Neural cell (in vitro differentiated cells): ENCODE measurements at regions not wholly inside any gene's neighbourhood (a gene's known extent, or its start where the extent isn't known, plus 50 kb on each side); places are given as distances from the start of the nearest gene placed in this dataset.

Experiments used
- EZH2 ChIP-seq: fragments of 200-600, 300-800 bp; shearing (Covaris generic), sonication (generic); IDR thresholded peaks from 2 replicates; pipeline ENCODE4 v1.6.1; 2014; ENCODE audit warnings: antibody characterized with exemption, low read length, borderline replicate concordance, mild to moderate bottlenecking; ENCODE audit not compliant: insufficient read depth, poor library complexity, severe bottlenecking
- TF ChIP-seq, protein P1 (sequence below): fragments of 450-650 bp; IDR thresholded peaks from 2 replicates; pipeline ENCODE4 v1.5.1; 2014; ENCODE audit warnings: antibody characterized with exemption, mild to moderate bottlenecking, moderate library complexity; ENCODE audit not compliant: poor library complexity, severe bottlenecking
- TF ChIP-seq, protein P2 (sequence below): IDR thresholded peaks from 2 replicates; pipeline ENCODE4 v1.6.1; 2012; ENCODE audit warnings: borderline replicate concordance

DNA sequence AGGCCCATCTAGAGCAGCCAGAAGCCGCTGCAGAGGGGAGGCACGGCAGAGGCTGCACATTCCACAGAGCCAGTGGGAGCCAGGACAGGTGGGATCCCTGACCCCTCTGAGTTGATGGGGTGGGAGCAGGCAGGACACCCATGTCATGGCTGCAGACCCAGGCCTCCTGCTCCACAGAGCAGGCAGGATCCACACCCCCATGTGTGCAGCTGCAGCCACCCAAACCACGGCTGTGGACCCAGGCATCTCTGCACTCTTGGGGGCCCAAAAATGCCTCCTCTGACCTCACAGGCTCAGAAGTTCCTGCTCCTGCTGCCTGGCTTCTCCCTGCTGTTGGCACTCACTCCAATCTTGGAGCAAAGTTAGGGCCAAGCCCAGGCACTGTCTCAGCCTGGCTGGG lies 112.3 kb upstream of the TMEM18 start:
- TF ChIP-seq, protein P1, sequence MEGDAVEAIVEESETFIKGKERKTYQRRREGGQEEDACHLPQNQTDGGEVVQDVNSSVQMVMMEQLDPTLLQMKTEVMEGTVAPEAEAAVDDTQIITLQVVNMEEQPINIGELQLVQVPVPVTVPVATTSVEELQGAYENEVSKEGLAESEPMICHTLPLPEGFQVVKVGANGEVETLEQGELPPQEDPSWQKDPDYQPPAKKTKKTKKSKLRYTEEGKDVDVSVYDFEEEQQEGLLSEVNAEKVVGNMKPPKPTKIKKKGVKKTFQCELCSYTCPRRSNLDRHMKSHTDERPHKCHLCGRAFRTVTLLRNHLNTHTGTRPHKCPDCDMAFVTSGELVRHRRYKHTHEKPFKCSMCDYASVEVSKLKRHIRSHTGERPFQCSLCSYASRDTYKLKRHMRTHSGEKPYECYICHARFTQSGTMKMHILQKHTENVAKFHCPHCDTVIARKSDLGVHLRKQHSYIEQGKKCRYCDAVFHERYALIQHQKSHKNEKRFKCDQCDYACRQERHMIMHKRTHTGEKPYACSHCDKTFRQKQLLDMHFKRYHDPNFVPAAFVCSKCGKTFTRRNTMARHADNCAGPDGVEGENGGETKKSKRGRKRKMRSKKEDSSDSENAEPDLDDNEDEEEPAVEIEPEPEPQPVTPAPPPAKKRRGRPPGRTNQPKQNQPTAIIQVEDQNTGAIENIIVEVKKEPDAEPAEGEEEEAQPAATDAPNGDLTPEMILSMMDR: no peak
- TF ChIP-seq, protein P2, sequence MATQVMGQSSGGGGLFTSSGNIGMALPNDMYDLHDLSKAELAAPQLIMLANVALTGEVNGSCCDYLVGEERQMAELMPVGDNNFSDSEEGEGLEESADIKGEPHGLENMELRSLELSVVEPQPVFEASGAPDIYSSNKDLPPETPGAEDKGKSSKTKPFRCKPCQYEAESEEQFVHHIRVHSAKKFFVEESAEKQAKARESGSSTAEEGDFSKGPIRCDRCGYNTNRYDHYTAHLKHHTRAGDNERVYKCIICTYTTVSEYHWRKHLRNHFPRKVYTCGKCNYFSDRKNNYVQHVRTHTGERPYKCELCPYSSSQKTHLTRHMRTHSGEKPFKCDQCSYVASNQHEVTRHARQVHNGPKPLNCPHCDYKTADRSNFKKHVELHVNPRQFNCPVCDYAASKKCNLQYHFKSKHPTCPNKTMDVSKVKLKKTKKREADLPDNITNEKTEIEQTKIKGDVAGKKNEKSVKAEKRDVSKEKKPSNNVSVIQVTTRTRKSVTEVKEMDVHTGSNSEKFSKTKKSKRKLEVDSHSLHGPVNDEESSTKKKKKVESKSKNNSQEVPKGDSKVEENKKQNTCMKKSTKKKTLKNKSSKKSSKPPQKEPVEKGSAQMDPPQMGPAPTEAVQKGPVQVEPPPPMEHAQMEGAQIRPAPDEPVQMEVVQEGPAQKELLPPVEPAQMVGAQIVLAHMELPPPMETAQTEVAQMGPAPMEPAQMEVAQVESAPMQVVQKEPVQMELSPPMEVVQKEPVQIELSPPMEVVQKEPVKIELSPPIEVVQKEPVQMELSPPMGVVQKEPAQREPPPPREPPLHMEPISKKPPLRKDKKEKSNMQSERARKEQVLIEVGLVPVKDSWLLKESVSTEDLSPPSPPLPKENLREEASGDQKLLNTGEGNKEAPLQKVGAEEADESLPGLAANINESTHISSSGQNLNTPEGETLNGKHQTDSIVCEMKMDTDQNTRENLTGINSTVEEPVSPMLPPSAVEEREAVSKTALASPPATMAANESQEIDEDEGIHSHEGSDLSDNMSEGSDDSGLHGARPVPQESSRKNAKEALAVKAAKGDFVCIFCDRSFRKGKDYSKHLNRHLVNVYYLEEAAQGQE: no peak
- TF ChIP-seq EZH2: no peak
